H9 (cell line): ENCODE measurements at regions not wholly inside any gene's neighbourhood (a gene's known extent, or its start where the extent isn't known, plus 50 kb on each side); places are given as distances from the start of the nearest gene placed in this dataset.

ENCODE experiments used
- DNase-seq: peaks from one replicate; pipeline ENCODE4 v3.0.0-alpha.2; 2017
- H2AFZ ChIP-seq: one replicate; pipeline ENCODE4 v1.6.1; 2013; ENCODE audit warnings: mild to moderate bottlenecking, low read length, control low read depth, moderate library complexity
- H2AK5ac ChIP-seq: 2 replicates; pipeline ENCODE4 v1.6.1; 2013; ENCODE audit warnings: low read length, control low read depth, mixed read lengths; ENCODE audit not compliant: insufficient read length
- H2BK120ac ChIP-seq: one replicate; pipeline ENCODE4 v1.6.1; 2013; ENCODE audit warnings: low read depth, mild to moderate bottlenecking, low read length, control low read depth, inconsistent platforms; ENCODE audit not compliant: poor library complexity, severe bottlenecking
- H2BK12ac ChIP-seq: 2 replicates; pipeline ENCODE4 v1.6.1; 2013; ENCODE audit warnings: low read length, control low read depth, mixed read lengths, low read depth; ENCODE audit not compliant: insufficient read length
- H2BK15ac ChIP-seq: 2 replicates; pipeline ENCODE4 v1.6.1; 2013; ENCODE audit warnings: low read depth, low read length, control low read depth
- H2BK20ac ChIP-seq: one replicate; pipeline ENCODE4 v1.6.1; 2013; ENCODE audit warnings: low read depth, mild to moderate bottlenecking, low read length, control low read depth, inconsistent platforms; ENCODE audit not compliant: poor library complexity, severe bottlenecking
- H2BK5ac ChIP-seq: 2 replicates; pipeline ENCODE4 v1.6.1; 2013; ENCODE audit warnings: low read length, control low read depth, mixed read lengths; ENCODE audit not compliant: insufficient read length
- H3K14ac ChIP-seq: 2 replicates; pipeline ENCODE4 v1.6.1; 2013; ENCODE audit warnings: low read length, control low read depth; ENCODE audit not compliant: insufficient read depth
- H3K18ac ChIP-seq: 2 replicates; pipeline ENCODE4 v1.6.1; 2013; ENCODE audit warnings: low read depth, mild to moderate bottlenecking, mixed read lengths, low read length, control low read depth; ENCODE audit not compliant: insufficient read length
- H3K23ac ChIP-seq: 2 replicates; pipeline ENCODE4 v1.6.1; 2013; ENCODE audit warnings: low read length, control low read depth, mixed read lengths, low read depth; ENCODE audit not compliant: insufficient read length
- H3K23me2 ChIP-seq: 2 replicates; pipeline ENCODE4 v1.6.1; 2013; ENCODE audit warnings: low read depth, mild to moderate bottlenecking, mixed read lengths, low read length, control low read depth; ENCODE audit not compliant: insufficient read length, poor library complexity, severe bottlenecking
- H3K27ac ChIP-seq: 2 replicates; pipeline ENCODE4 v1.5.1; 2013; ENCODE audit warnings: low read length, control low read depth, mixed read lengths, low read depth; ENCODE audit not compliant: insufficient read length
- H3K27me3 ChIP-seq: 2 replicates; pipeline ENCODE4 v1.6.1; 2013; ENCODE audit warnings: low read length, control low read depth, inconsistent platforms; ENCODE audit not compliant: insufficient read depth
- H3K4ac ChIP-seq: 2 replicates; pipeline ENCODE4 v1.6.1; 2013; ENCODE audit warnings: low read depth, mild to moderate bottlenecking, control low read depth, inconsistent platforms, low read length, moderate library complexity
- H3K4me1 ChIP-seq: 2 replicates; pipeline ENCODE4 v1.6.1; 2013; ENCODE audit warnings: low read length, control low read depth, inconsistent platforms; ENCODE audit not compliant: insufficient read depth
- H3K4me2 ChIP-seq: 2 replicates; pipeline ENCODE4 v1.6.1; 2013; ENCODE audit warnings: low read length, control low read depth, mixed read lengths; ENCODE audit not compliant: insufficient read length, insufficient read depth
- H3K56ac ChIP-seq: 2 replicates; pipeline ENCODE4 v1.6.1; 2013; ENCODE audit warnings: low read depth, mild to moderate bottlenecking, mixed read lengths, low read length, control low read depth; ENCODE audit not compliant: insufficient read length
- H3K79me1 ChIP-seq: 2 replicates; pipeline ENCODE4 v1.6.1; 2013; ENCODE audit warnings: low read depth, mild to moderate bottlenecking, moderate library complexity, low read length, control low read depth, inconsistent platforms; ENCODE audit not compliant: insufficient read depth, poor library complexity, severe bottlenecking
- H3K79me2 ChIP-seq: 2 replicates; pipeline ENCODE4 v1.6.1; 2013; ENCODE audit warnings: low read length, control low read depth, inconsistent platforms; ENCODE audit not compliant: insufficient read depth
- H3K9ac ChIP-seq: 2 replicates; pipeline ENCODE4 v1.6.1; 2013; ENCODE audit warnings: low read length, control low read depth, mixed read lengths; ENCODE audit not compliant: insufficient read length; ENCODE audit errors: extremely low read depth
- H3K9me3 ChIP-seq: one replicate; pipeline ENCODE4 v1.6.1; 2013; ENCODE audit warnings: low read depth, low read length, inconsistent platforms; ENCODE audit not compliant: control insufficient read depth
- H3T11ph ChIP-seq: one replicate; pipeline ENCODE4 v1.6.1; 2013; ENCODE audit warnings: mild to moderate bottlenecking, low read length, control low read depth, inconsistent platforms
- H4K20me1 ChIP-seq: one replicate; pipeline ENCODE4 v1.6.1; 2013; ENCODE audit not compliant: control insufficient read depth, insufficient read length, insufficient read depth
- H4K5ac ChIP-seq: 2 replicates; pipeline ENCODE4 v1.6.1; 2013; ENCODE audit warnings: low read depth, mild to moderate bottlenecking, mixed read lengths, low read length, control low read depth; ENCODE audit not compliant: insufficient read length
- H4K8ac ChIP-seq: replicated peaks from 2 replicates; pipeline ENCODE4 v1.6.1; 2013; ENCODE audit warnings: low read length, control low read depth, mixed read lengths, low read depth; ENCODE audit not compliant: insufficient read length
- H4K91ac ChIP-seq: 2 replicates; pipeline ENCODE4 v1.6.1; 2013; ENCODE audit warnings: low read depth, mild to moderate bottlenecking, moderate library complexity, mixed read lengths, low read length, control low read depth; ENCODE audit not compliant: insufficient read length
- H3K27ac Mint-ChIP-seq, 3 experiments: 2 replicates in 2 of 3; 3 replicates in 1 of 3; pipeline ENCODE4 v1.8.0; 2020 to 2021; ENCODE audit warnings: mixed read lengths in 3 of 3, mild to moderate bottlenecking in 1 of 3, moderate library complexity in 1 of 3
- H3K27me3 Mint-ChIP-seq: 2 replicates; pipeline ENCODE4 v1.8.0; 2021; ENCODE audit warnings: low read depth, mild to moderate bottlenecking, moderate library complexity, mixed read lengths
- H3K36me3 Mint-ChIP-seq, 3 experiments: 2 replicates in 2 of 3; 3 replicates in 1 of 3; pipeline ENCODE4 v1.8.0; 2020 to 2021; ENCODE audit warnings: low read depth in 3 of 3, mixed read lengths in 3 of 3; ENCODE audit not compliant: insufficient read depth in 1 of 3
- H3K4me1 Mint-ChIP-seq, 2 experiments: 2 replicates each; pipeline ENCODE4 v1.8.0; 2020; ENCODE audit warnings: mixed read lengths in 2 of 2
- H3K4me3 Mint-ChIP-seq, 2 experiments: 2 replicates in 1 of 2; 3 replicates in 1 of 2; pipeline ENCODE4 v1.8.0; 2020 to 2021; ENCODE audit warnings: mild to moderate bottlenecking in 2 of 2, mixed read lengths in 2 of 2, moderate library complexity in 1 of 2
- H3K9me3 Mint-ChIP-seq, 2 experiments: 2 replicates in 1 of 2; 3 replicates in 1 of 2; pipeline ENCODE4 v1.8.0; 2020; ENCODE audit warnings: mild to moderate bottlenecking in 2 of 2, mixed read lengths in 2 of 2, moderate library complexity in 1 of 2
- WGBS: extraction: QIAGEN DNeasy Blood & Tissue Kit; methylation state at CpG from one replicate; pipeline ENCODE4 v1.1.7; 2013; ENCODE audit warnings: missing lambda C conversion rate, low lambda C conversion rate, mixed read lengths; ENCODE audit not compliant: insufficient read length; ENCODE audit errors: extremely low coverage; 5-methylcytosine and 5-hydroxymethylcytosine counted together
- TF ChIP-seq, protein P1 (sequence below): fragments of 200-600 bp; sonication (generic); conservative IDR thresholded peaks from 3 replicates; pipeline ENCODE4 v1.8.0; 2021; ENCODE audit warnings: antibody characterized with exemption, mild to moderate bottlenecking

DNA sequence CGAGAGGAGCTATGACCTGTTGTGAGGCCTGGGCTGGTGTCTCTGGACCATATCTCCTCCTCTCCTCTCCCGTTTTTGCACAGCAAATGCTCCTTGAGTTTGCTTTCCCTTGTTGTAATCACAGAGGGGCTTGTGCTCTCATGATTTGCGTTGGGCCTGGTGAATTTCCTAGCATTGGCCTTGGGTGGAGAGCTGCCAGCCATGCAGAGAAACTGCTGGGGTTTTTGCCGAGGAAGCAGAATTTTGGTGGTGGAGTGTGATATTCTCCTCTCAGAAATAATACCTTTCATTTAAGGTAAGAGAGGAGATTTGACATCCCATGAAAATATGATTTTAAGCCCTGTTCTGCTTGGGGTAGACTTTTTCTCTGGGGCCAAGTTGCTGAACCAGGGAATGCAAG is 175.7 kb upstream of the CADM1 start:
- WGBS, result no CpG with 5 or more reads among the region's 4 CpGs
- H4K8ac ChIP-seq, result no peak overlapping the region
- H3K27me3 ChIP-seq, result no peaks in the 10 kb centered on the region
- Mint-ChIP-seq H3K4me3 (no peak overlapping the region), H3K27me3 (peaks cover 8% of the 10 kb centered on the region), H3K4me1 (peaks cover 6 to 21% of the 10 kb centered on the region in 2 experiments), H3K9me3 (no peaks in the 10 kb centered on the region; a peak in 2 of 5 replicates), H3K36me3 (no peaks in the 10 kb centered on the region), H3K27ac (no peak overlapping the region)
- no peak overlapping the region for H3K27ac ChIP-seq
- DNase-seq, result no peak
- H4K91ac ChIP-seq, result no peak overlapping the region
- no peaks in the 10 kb centered on the region for H3K9me3 ChIP-seq
- H3K23ac ChIP-seq, result no peak overlapping the region
- no peaks in the 10 kb centered on the region for H4K20me1 ChIP-seq
- TF ChIP-seq, protein P1, sequence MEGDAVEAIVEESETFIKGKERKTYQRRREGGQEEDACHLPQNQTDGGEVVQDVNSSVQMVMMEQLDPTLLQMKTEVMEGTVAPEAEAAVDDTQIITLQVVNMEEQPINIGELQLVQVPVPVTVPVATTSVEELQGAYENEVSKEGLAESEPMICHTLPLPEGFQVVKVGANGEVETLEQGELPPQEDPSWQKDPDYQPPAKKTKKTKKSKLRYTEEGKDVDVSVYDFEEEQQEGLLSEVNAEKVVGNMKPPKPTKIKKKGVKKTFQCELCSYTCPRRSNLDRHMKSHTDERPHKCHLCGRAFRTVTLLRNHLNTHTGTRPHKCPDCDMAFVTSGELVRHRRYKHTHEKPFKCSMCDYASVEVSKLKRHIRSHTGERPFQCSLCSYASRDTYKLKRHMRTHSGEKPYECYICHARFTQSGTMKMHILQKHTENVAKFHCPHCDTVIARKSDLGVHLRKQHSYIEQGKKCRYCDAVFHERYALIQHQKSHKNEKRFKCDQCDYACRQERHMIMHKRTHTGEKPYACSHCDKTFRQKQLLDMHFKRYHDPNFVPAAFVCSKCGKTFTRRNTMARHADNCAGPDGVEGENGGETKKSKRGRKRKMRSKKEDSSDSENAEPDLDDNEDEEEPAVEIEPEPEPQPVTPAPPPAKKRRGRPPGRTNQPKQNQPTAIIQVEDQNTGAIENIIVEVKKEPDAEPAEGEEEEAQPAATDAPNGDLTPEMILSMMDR, result no peak
- H2BK5ac ChIP-seq, result no peak overlapping the region
- H3K4ac ChIP-seq, result no peak overlapping the region
- H3K18ac ChIP-seq, result no peak overlapping the region
- H3K4me1 ChIP-seq, result no peaks in the 10 kb centered on the region; the same call in 1 of the 2 replicates
- no peak overlapping the region for H2BK20ac ChIP-seq
- H2AFZ ChIP-seq, result no peak overlapping the region
- no peaks in the 10 kb centered on the region for H3K23me2 ChIP-seq
- no peak overlapping the region for H3T11ph ChIP-seq
- H3K79me2 ChIP-seq, result no peaks in the 10 kb centered on the region
- no peak overlapping the region for H3K9ac ChIP-seq
- H3K56ac ChIP-seq, result no peak overlapping the region
- H3K4me2 ChIP-seq, result no peak overlapping the region
- no peak overlapping the region for H2AK5ac ChIP-seq
- H3K79me1 ChIP-seq, result no peaks in the 10 kb centered on the region
- H2BK15ac ChIP-seq, result no peak overlapping the region
- H3K14ac ChIP-seq, result no peak overlapping the region
- H4K5ac ChIP-seq, result no peak overlapping the region
- no peak overlapping the region for H2BK120ac ChIP-seq
- H2BK12ac ChIP-seq, result no peak overlapping the region
